Kidney (tissue), 13 donors: ENCODE measurements at regions not wholly inside any gene's neighbourhood (a gene's known extent, or its start where the extent isn't known, plus 50 kb on each side); places are given as distances from the start of the nearest gene placed in this dataset.

Experiments used
- DNase-seq, 5 donors: peaks; one replicate each; pipeline ENCODE4 v3.0.0-alpha.2; 2013 to 2020
- FAIRE-seq: peaks from 2 replicates; lab custom pipeline; 2012; peaks lifted over from hg19 to GRCh38; lab: Jason Lieb, UNC
- H3K27ac ChIP-seq, 2 donors: one replicate each; pipeline ENCODE4 v1.7.0; 2013; ENCODE audit warnings: low read depth in 2 of 2, low read length in 2 of 2, inconsistent platforms in 1 of 2
- H3K27me3 ChIP-seq: one replicate; pipeline ENCODE4 v1.7.1; 2013; ENCODE audit warnings: low read length, inconsistent platforms; ENCODE audit not compliant: control insufficient read depth, insufficient read depth
- H3K36me3 ChIP-seq, 3 donors: one replicate each; pipeline versions ENCODE4 v1.7.0 to v1.7.1; 2013; ENCODE audit warnings: low read length in 3 of 3, control low read depth in 1 of 3, inconsistent platforms in 1 of 3; ENCODE audit not compliant: insufficient read depth in 3 of 3, control insufficient read depth in 2 of 3
- H3K4me1 ChIP-seq, 3 donors: one replicate each; pipeline versions ENCODE4 v1.7.0 to v1.7.1; 2013; ENCODE audit warnings: low read length in 3 of 3, inconsistent platforms in 1 of 3, low read depth in 1 of 3; ENCODE audit not compliant: control insufficient read depth in 2 of 3, insufficient read depth in 2 of 3
- H3K4me3 ChIP-seq, 3 donors: one replicate each; pipeline versions ENCODE4 v1.7.0 to v1.8.1; 2013; ENCODE audit warnings: low read length in 3 of 3, control low read depth in 1 of 3, inconsistent platforms in 1 of 3
- H3K9ac ChIP-seq, 3 donors: one replicate each; pipeline versions ENCODE4 v1.7.0 to v1.7.1; 2013; ENCODE audit warnings: low read length in 3 of 3, control low read depth in 1 of 3, inconsistent platforms in 1 of 3
- H3K9me3 ChIP-seq, 3 donors: one replicate each; pipeline versions ENCODE4 v1.7.0 to v1.7.1; 2013; ENCODE audit warnings: low read length in 3 of 3, control low read depth in 1 of 3, inconsistent platforms in 1 of 3; ENCODE audit not compliant: control insufficient read depth in 2 of 3, insufficient read depth in 1 of 3
- intact Hi-C: fragments of 100-400 bp; cut with DNase I; formaldehyde crosslinking; loops from one replicate; pipeline ENCODE4 v1.11.1; 2022
- TF ChIP-seq, protein P1 (sequence below): IDR thresholded peaks from 3 replicates; pipeline ENCODE4 v1.5.1; 2012; ENCODE audit warnings: mild to moderate bottlenecking, moderate library complexity, borderline replicate concordance; ENCODE audit not compliant: insufficient read depth; ENCODE audit errors: extremely low read depth
- donor health status: control.
- donor health status: control.
- donor health status: control.
- donor health status: control.
- donor health status: control.
- donor health status: DM: yes; HTN: yes; CAD: no.
- donor health status: Normal renal cell carcinoma (clear cell type).

GRCh38 chr10:3467052-3467951, 294.7 kb upstream of the PITRM1 start:
- H3K9ac ChIP-seq, result peak overlapping the region in 1 of 3 donors; percentile 24
- DNase-seq (peak in 3 of 5 donors; percentile 53 to 89 (median 59)), FAIRE-seq (peak; percentile 73)
- intact Hi-C loops, result no loop called here
- H3K36me3 ChIP-seq, result no peaks in the 10 kb centered on the region
- H3K4me3 ChIP-seq, result peak overlapping the region in 1 of 3 donors; percentile 6
- H3K27ac ChIP-seq, result peak overlapping the region; percentile 48 to 92
- peaks cover 2 to 21% (median 20%) of the 10 kb centered on the region in 3 donors for H3K4me1 ChIP-seq
- no peaks in the 10 kb centered on the region for H3K27me3 ChIP-seq
- TF ChIP-seq, protein P1, sequence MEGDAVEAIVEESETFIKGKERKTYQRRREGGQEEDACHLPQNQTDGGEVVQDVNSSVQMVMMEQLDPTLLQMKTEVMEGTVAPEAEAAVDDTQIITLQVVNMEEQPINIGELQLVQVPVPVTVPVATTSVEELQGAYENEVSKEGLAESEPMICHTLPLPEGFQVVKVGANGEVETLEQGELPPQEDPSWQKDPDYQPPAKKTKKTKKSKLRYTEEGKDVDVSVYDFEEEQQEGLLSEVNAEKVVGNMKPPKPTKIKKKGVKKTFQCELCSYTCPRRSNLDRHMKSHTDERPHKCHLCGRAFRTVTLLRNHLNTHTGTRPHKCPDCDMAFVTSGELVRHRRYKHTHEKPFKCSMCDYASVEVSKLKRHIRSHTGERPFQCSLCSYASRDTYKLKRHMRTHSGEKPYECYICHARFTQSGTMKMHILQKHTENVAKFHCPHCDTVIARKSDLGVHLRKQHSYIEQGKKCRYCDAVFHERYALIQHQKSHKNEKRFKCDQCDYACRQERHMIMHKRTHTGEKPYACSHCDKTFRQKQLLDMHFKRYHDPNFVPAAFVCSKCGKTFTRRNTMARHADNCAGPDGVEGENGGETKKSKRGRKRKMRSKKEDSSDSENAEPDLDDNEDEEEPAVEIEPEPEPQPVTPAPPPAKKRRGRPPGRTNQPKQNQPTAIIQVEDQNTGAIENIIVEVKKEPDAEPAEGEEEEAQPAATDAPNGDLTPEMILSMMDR, result no peak
- no peaks in the 10 kb centered on the region for H3K9me3 ChIP-seq

DNA sequence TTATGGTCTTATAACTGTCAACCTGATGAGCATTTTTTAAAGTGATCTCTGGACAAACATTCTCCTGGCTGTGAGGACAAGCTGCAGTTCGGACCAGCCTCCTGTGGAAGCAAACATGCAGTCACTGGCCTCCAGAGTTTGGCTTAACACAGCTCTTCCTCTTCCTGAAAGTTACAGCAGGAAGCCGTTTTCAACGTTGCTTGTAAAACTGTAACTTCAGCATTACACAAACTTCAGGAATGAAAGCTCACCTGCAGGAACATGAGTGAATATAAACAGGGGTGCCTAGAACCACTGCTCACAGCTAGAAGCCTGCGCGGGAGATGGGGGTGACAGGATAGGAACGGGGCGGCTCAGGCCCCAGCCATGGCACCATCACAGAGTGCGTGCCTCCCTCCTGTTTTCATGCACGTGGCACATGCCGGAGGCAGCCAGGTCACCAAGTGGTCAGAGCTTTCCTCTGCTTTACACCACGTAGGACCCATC, 292.9 kb upstream of the PITRM1 start:
- peak overlapping the region in 1 of 3 donors; percentile 14 for H3K9ac ChIP-seq
- intact Hi-C loops, result no loop called here
- H3K36me3 ChIP-seq, result no peaks in the 10 kb centered on the region
- peak in 2 of 5 donors; percentile 47 to 61 for DNase-seq
- H3K27ac ChIP-seq, result peak overlapping the region; percentile 49 to 68
- peak overlapping the region in 1 of 3 donors; percentile 7 for H3K4me3 ChIP-seq
- no peaks in the 10 kb centered on the region for H3K27me3 ChIP-seq
- H3K9me3 ChIP-seq, result no peaks in the 10 kb centered on the region
- peaks cover 0 to 20% (median 18%) of the 10 kb centered on the region in 3 donors for H3K4me1 ChIP-seq
- TF ChIP-seq, protein P1, result no peak
- FAIRE-seq, result no peak

DNA sequence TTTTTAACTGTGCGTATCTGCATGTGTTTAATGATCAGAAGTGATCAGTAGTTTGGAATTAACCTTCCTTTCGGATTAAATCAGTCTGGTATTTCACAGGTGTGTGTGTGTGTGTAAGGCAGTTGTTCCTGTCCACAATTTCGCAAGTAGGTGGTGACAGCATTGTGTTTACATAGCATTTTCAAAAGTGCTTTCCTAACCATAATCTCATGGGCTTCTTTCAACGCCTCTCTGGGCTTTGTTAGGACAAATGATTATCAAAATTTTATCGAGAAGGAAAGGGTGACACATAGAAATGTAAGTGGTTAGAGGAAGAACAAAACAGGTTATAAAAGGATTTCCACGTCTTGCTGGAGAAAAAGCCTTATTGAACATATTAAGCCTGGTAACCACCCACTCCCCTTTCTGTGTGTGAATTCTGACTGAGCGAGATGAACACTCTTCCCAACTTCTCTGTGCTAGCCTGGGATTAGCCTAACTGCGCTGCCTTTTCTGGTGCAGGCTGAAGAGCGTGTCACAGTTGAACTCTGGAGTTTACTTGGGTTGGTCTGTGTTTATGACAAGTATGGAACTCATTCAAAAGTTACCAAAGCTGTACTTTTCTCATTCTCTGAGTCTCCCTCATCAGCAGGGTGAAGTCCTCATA, 292.3 kb upstream of the PITRM1 start:
- peak overlapping the region in 1 of 3 donors; percentile 7 for H3K4me3 ChIP-seq
- peaks cover 0 to 20% (median 18%) of the 10 kb centered on the region in 3 donors for H3K4me1 ChIP-seq
- H3K9ac ChIP-seq, result peak overlapping the region in 1 of 3 donors; percentile 14
- no peaks in the 10 kb centered on the region for H3K9me3 ChIP-seq
- TF ChIP-seq, protein P1, result no peak
- H3K27me3 ChIP-seq, result no peaks in the 10 kb centered on the region
- no peaks in the 10 kb centered on the region for H3K36me3 ChIP-seq
- DNase-seq, result peak in 1 of 5 donors; percentile 12
- no peak for FAIRE-seq
- peak overlapping the region; percentile 49 to 68 for H3K27ac ChIP-seq
- intact Hi-C loops, result no loop called here
